GM18858 (cell line): ENCODE measurements at regions not wholly inside any gene's neighbourhood (a gene's known extent, or its start where the extent isn't known, plus 50 kb on each side); places are given as distances from the start of the nearest gene placed in this dataset.
"Not testable (repeated sequence)": the region's sequence is repeated elsewhere in the genome, so short reads cannot be mapped to it uniquely, and the experiment has no call there.

Source experiments
- ATAC-seq: cut with Tn5 transposase; IDR thresholded peaks from one replicate; pipeline ENCODE4 v1.9.1; 2021; ENCODE audit not compliant: unreplicated experiment

GRCh38 chr2:2472044-2472443 lies 141.0 kb upstream of the MYT1L start:
- ATAC-seq = no peak

GRCh38 chr2:2466534-2466933 lies 135.5 kb upstream of the MYT1L start:
- ATAC-seq = no peak

GRCh38 chr2:2464643-2465042 lies 133.6 kb upstream of the MYT1L start:
- ATAC-seq = no peak

GRCh38 chr2:2464094-2464493 lies 133.0 kb upstream of the MYT1L start:
- ATAC-seq = no peak

- ATAC-seq = no peak
Observed at GRCh38 chr2:2456721-2457120, 125.6 kb upstream of the MYT1L start.

GRCh38 chr2:2455151-2455550 lies 124.1 kb upstream of the MYT1L start:
- no peak for ATAC-seq

GRCh38 chr2:2452961-2453360 lies 121.9 kb upstream of the MYT1L start:
- no peak for ATAC-seq

- not testable (repeated sequence) for ATAC-seq
Observed at GRCh38 chr2:2451275-2451674, 120.2 kb upstream of the MYT1L start.

GRCh38 chr2:2448178-2448577 lies 117.1 kb upstream of the MYT1L start:
- no peak for ATAC-seq

- ATAC-seq = no peak
Observed at GRCh38 chr2:2422621-2423020, 91.5 kb upstream of the MYT1L start.

- ATAC-seq = no peak
Observed at GRCh38 chr2:2413525-2413924, 82.5 kb upstream of the MYT1L start.

GRCh38 chr2:2410987-2411386 lies 79.9 kb upstream of the MYT1L start:
- ATAC-seq = no peak

- ATAC-seq = no peak
Observed at GRCh38 chr2:2409481-2409880, 78.4 kb upstream of the MYT1L start.

GRCh38 chr2:2405780-2406179 lies 74.7 kb upstream of the MYT1L start:
- ATAC-seq = no peak

- ATAC-seq = no peak
Observed at GRCh38 chr2:2400286-2401038, 69.4 kb upstream of the MYT1L start.

GRCh38 chr2:2399396-2399795 lies 68.3 kb upstream of the MYT1L start:
- ATAC-seq = no peak

GRCh38 chr2:2392332-2392731 lies 61.3 kb upstream of the MYT1L start:
- no peak for ATAC-seq

GRCh38 chr2:2389215-2389614 lies 58.1 kb upstream of the MYT1L start:
- no peak for ATAC-seq
